NCI-H1092 (cell line): ENCODE measurements at regions not wholly inside any gene's neighbourhood (a gene's known extent, or its start where the extent isn't known, plus 50 kb on each side); places are given as distances from the start of the nearest gene placed in this dataset.
"Not testable (repeated sequence)": the region's sequence is repeated elsewhere in the genome, so short reads cannot be mapped to it uniquely, and the experiment has no call there.

Experiments used
- DNase-seq: peaks from one replicate; lab custom pipeline; 2025; lab: John Stamatoyannopoulos, UW

DNA sequence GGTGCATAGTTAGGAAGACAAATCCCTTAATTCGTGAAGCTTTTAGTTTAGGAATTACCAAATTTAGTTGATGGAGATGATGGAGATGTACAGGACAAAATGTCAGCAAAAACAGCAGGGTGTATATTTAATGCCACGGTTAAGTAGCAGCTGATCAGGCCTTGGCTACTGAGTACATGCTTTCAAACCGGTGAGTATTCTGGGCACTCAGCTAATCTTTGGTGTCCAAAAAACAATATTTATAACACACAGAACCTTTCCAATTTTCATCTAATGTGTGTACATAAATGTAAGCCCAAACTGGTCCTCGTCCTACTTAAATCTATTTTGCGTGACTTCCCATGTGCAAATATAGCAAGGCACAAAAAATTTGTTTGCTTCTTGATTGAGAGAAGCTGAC lies 703.4 kb upstream of the LINC00305 start:
- no peak for DNase-seq

DNA sequence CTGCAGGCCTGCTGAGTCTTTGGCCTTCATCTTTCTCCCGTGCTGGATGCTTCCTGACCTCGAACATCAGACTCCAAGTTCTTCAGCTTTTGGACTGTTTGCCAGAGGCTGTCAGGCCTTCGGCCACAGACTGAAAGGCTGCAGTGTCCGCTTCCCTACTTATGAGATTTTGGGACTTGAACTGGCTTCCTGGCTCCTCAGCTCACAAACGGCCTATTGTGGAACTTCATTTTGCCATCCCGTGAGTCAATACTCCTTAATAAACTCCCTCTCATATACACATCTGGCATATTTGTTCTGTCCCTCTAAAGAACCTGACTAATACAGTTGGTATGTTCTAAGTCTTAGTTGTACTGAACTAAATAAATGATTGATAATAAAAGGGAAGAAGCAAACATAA lies 702.8 kb upstream of the LINC00305 start:
- no peak for DNase-seq

DNA sequence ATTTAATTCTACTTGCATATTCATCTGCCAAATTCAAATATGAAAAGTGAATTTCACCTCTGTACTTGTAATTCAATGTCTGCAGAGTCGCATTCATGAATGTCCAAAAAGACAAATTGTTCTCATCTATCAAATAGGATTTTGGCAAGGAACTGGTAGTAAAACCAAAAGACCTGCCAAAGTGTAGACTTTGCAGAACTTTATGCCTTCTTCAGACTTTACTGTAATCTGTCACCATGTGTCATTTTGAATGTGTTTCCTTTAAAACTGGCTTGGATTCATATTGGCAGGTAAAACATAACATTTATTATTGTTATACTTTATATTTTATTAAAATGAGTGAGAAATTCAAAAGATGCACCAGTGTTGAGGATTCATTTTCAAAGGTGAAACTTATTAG lies 701.9 kb upstream of the LINC00305 start:
- no peak for DNase-seq

DNA sequence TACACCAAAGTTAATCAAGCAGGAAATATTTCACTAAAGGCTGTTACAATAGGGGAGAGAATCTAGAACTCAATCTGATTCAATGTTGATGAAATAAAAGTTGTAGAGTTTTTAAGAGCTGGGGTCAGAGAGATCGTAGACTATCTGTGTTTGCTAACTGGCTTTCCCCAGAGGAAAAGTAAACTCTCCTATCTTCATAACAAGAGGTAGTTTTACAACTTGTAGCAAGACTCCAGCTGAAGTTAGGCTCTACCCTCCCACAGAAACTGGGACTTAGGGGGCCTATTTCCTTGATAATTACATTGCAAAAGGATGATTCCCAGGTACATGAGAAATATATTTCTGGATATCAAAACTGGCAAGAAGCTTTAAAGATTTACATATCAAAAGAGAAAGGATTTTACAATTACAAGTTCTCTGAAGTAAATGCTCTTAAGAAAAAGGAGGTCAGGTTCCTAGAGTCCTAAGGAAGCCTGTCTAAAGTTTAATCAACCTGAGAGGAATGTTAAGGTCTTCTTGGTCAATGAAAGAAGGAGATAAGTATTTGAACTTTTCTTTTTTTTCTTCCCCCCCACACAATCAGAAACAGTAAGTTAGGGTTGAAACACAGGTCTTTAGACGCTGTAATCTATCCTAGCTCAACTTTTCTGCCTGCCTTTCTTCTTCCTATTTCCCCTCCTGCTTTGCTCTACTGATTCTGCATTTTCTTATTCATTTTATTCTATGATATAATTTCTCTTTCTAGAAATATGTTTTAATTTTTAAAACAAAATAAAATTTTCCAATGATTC lies 692.2 kb upstream of the LINC00305 start:
- DNase-seq: no peak

DNA sequence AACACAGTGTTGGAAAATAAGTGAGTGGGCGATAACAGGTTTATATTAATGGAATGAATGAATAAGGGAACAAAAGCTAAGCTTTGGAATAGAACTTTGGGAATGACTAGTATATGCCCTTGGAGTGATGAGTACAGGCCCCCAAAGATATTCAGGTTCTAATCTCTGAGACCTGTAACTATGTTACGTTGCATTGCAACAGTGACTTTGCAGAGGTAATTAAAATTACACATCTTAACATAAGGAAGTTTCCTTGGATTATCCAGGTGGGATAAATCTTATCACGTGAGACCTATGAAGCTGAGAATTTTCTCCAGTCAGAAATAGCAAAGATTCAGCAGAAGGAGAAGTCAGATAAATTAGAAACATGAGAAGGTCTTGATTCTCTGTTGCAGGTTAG lies 661.5 kb upstream of the LINC00305 start:
- DNase-seq: no peak

DNA sequence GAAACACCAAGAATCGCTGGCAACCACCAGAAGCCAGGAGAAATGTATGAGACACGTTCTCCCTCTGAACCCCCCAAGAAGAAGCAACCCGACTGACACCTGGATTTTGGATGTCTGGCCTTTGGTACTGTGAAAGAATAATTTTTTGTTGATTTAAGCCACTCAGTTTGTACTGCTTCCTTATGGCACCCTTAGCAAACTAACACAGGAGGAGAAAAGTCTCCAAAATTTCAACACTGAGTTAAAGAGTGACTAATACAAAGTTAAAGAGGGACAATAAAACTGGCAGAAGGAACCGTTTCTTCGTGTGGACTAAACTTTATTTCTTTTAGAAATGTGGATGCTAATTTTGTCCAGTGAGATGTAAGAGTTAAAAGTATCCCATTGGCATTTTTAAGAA lies 660.9 kb upstream of the LINC00305 start:
- no peak for DNase-seq

DNA sequence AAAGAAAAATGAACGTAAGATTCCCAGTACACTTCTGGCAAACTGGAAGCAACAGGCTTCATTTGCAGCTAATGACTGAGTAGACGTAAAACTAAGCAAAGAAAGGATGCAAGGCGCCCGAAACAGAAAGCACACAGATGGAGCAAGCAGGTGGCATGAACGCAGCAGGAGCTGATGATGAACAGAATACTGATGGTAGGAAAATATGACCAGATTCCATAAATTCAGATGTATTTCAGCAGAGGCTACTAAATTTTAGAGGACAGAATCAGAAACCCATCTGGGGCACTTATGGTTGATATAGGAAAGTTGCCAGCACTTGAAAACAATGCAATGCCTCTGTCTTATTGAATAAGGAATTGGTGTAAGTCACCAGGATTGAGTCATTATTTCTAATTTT lies 658.7 kb upstream of the LINC00305 start:
- DNase-seq: no peak

DNA sequence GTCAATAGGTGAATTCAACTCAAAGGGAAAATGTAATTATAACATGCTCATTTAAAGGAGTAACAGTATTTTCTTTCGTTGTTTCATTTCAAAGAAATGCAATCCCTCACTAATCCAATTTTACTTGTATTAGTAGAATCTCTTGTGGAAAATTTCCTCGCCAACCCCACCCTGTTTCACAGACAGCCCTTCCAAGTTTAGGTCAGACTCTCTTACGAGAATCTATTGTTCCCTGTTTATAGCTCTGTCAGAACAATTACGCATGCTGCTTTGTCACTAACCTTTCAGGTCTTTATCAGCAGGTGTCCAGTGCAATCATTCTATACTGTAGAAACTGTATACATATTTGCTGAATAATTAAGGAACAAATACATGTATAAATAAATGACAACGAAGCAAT lies 657.8 kb upstream of the LINC00305 start:
- no peak for DNase-seq

DNA sequence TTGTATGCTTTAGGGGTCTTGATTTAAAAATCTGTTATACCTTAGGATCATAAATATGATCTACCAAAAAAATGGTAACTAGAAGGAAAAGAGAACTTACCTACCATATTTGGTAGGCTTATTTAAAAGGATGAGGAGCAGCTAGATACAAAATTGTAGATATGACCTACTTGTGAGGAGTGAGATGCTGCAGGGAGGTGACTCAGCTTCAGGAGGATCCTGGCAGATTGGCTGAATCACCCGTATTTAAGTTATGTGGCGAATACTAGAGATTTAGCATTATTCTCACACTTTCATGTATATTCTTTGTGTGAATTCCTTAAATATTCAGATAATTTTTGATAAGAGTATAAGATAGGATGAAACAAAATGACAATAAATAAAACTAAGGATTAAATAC lies 657.3 kb upstream of the LINC00305 start:
- no peak for DNase-seq

DNA sequence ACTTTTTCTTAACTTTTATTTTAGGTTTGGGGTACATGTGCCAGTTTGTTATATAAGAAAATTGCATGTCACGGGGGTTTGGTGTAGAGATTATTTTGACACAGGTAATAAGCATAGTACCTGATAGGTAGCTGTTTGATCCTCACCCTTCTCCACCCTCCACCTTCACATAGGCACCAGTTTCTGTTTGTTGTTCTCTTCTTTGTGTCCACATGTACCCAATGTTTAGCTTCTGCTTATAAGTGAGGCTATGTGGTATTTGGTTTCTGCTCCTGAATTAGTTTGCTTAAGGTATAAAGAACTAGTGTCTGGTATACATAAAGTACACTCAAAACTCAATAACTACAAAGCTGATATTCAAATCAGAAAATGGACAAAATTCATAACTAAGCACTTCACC lies 654.6 kb upstream of the LINC00305 start:
- DNase-seq: no peak

DNA sequence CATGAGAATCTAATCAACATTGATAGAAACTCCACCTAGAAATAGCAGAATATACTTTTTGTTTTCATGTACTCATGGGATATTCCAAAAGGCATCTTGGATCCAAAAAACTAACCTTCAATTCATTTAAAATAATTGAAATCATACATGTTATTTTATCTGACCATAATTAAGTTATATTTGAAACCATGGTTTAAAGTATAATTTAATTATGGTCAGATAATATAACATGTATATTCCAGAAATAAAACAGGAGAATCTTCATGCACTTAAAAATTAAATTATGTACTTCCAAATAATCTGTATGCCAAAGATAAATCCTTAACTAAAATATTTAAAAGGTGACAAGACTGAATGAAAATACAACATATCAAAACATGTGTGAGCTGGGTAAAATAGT lies 651.3 kb upstream of the LINC00305 start:
- DNase-seq: no peak

DNA sequence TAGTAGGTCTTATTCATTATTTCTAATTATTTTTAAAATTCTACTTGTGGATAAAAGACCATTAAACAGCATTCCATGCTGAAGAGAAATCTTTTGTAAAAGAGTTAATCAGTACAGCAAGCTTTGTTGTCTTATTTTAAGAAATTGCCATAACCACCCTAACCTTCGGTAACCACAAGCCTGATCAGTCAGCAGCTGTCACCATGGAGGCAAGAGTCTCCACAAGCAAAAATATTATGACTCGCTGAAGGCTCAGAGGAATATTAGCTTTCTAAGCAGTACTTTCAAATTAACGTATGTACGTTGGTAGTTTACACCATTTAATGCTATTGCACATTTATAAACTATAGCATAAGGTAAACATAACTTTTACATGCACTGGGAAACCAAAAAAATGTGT lies 650.5 kb upstream of the LINC00305 start:
- no peak for DNase-seq

DNA sequence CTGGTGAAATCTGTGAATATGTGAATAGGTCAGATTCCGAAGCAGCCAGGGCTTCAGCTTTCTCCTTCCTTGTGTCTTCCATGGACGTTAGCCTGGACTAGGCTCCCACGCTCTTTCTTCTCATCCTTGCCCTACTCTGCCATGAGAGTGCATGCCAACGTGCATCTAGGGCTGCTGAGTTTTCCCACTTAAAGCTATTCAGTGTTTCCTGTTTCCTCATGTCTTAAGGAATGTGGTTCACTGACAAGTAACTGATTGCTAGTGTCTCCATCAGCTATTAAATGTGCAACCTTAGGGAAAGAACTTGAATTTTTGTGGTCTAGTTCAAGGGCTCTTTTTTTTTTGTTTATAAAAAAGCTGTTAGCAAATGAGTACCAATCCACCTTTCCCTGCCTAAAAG lies 642.3 kb upstream of the LINC00305 start:
- DNase-seq: no peak

DNA sequence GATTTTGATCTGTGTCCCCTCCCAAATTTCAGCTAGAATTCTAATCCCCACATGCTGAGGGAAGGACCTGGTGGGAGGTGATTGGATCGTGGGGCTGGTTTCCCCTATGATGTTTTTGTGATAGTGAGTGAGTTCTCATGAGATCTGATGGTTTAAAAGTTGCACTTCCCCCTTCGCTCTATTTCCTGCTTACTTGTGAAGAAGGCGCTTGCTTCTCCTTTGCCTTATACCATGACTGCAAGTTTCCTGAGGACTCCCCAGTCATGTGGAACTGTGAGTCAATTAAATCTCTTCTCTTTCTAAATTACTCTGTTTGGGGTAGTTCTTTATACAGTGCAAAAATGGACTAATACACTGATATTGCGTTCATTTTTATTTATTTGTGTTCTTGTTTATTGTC lies 636.8 kb upstream of the LINC00305 start:
- no peak for DNase-seq

DNA sequence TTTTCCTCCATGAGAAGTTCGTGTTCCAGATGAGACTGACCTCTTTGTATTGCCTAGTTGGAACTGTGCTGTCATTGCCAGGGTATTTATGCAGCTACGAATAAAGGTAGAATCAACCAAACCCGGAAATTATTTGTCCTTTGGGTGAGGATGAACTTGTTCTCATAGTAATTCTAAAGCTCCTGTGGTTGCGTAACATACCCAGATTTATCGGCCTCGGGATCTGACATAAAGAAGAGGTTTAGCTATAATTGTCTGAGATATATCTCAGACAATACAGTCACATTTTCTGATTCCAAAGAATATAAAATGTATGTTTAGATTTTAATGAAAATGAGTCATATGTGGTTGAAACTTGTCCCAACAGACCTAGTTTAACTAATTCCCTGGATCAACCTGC lies 628.7 kb upstream of the LINC00305 start:
- no peak for DNase-seq

DNA sequence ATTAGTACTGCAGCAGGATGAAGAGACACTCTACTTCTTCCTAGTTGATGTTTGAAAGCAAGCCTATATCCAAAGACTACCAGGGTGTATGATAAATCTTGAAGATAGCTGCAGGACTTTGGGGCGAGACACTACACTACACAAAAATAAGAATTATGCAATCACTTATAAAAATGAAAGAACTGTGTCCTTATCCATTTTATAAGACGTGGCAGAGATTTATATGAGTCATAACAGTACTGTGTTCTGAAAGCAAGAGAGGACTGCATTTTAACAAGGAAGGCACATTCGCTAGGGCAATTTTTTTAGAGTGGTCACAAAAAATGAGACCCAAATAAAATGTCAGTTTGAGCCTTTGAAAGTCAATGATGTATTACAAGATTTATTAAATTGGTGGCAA lies 617.0 kb upstream of the LINC00305 start:
- DNase-seq: no peak

DNA sequence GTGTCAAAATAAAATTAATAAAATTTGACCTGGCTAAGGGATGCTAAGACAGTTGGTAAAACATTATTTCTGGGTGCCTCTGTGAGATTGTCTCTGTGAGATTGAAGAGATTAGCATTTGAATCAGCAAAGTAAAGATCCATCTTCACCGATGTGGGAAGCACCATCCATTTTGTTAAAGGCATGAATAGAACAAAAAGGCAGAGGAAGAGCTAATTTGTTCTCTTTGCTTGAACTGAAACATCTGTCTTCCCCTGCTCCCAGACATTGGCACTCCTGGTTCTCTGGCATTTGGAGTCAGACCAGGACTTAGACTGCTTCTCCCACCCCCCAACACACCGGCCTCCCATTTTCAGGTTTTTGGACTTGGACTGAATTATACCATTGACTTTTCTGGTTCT lies 603.8 kb upstream of the LINC00305 start:
- no peak for DNase-seq

DNA sequence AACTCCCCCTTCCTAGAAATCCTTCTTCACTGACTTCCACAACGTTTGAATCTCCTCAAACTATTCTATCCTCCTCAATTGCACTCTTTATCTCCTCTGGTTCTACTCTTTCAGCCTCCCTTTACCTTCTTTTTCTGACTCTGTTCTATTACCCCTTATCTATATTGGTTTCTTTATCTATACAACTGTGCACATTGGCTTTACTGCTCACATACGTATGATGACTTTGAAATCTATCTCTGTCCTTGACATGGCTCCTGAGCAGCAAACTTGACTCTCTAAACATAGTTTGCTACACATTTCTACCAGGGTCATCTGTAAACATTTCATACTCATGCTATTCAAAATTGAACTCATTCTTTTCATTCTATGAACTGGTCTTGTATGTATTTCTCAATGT lies 601.0 kb upstream of the LINC00305 start:
- no peak for DNase-seq

DNA sequence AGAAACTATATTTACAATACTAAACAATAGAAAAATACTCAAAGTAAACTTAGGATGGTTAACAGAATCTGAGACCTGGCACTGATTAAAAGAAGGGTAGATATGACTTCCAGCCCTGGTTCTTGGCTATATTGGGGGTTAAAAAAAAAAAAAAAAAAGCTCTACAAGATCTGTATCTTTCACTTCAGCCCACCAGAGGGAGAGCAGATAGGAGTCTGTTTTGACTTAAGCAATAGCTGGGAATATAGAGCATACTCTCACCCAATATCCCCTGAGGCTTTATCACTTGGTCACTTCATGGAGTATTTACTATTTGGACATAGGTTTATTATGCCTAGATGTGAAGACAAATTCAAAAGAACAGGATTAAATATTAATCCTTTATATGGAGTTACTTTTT lies 598.9 kb upstream of the LINC00305 start:
- no peak for DNase-seq

DNA sequence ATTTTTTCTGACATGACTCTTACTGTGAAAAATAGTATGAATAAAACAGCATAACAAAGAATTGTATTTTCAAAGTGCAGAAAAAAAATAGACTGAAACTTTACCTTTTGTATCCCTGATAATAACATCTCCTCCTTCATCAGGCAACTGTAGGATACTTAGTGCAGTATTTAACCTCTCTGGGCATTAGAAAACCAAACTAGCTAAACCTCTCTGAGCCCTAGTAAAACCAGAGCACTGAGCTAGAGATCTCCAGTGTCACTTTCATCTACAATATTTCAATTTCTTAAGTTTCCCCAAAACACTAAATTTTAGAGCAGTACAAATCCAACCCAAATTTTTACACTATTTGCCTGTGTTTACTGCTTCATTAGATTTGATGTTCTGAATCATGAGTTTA lies 594.0 kb upstream of the LINC00305 start:
- no peak for DNase-seq

DNA sequence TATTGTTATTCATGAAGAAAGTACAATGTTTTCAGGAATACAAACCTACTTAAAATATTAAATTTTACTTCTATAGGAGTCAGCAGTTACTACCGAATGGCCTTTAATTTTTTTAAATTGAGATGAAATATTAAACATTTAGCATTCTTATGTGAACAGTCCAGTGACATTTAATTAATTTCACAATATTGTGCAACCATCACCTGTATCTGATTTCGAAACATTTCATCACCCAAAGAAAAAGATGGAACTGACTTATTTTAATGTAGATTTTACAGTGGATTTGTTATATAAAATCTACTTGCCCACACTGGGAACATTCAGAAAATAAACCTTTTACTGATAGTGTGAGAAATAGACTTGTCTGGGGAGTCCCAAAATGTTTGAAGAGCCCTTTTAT lies 585.2 kb upstream of the LINC00305 start:
- DNase-seq: no peak

DNA sequence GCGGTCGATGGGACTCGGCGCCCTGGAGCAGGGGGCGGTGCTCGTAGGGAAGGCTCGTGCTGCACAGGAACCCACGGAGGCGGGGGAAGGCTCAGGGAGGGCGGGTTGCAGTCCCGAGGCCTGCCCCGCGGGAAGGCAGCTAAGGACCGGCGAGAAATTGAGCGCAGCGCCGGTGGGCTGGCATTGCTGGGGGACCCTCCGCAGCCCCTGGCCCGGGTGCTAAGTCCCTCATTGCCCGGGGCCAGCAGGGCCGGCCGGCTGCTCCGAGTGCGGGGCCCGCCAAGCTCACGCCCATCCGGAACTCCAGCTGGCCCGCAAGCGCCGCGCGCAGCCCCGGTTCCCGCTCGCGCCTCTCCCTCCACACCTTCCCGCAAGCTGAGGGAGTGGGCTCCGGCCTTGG lies 576.8 kb upstream of the LINC00305 start:
- DNase-seq: not testable (repeated sequence)

DNA sequence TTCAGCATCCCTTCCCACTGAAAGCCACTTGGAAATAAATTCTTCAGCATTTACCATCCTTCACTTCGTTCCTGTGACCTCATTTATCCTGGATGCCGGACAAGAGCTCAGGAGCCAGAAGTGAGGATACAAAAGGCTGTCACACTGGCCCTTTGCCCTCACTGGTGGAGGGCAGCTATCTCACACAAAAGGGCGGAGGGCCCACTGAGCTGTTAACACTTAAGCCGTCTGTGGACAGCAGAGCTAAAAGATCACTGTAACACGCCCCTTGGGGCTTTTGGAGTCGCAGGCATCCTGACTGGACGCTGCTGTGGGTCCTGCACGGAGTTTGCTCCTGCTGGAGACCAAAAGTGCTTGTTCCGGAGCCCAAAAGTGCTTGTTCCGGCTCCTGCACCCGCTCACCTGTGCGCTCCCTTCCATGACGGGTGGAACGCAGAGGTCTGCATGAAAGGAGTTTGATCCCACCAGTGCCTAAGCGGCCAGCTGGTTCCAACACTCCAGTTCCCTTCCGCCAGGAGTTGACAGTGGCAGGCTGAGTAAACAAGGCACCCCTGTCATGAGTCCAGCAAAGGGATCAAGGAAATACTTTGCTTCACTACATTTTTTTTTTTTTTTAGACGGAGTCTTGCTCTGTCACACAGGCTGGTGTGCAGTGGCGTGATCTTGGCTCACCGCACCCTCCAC lies 572.0 kb upstream of the LINC00305 start:
- peak; percentile 13 for DNase-seq

DNA sequence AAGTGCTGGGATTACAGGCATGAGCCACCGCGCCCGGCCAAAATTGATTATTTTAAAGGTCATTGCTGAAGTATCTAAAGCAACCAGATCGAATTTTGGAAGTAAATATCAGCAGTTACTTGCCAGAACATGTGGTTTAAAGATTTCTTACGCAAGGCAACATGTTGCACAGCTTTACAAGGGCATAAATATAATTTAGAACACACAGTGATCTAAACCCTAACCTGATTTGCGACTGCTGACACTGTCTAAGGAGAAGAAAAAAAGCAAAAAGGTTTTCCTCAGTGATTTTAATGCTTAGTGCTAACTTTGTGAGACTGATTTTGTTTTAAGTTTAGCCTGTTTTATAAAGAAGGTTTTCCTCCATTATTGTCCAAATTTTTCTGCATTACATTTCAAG lies 569.9 kb upstream of the LINC00305 start:
- no peak for DNase-seq
